Astrocyte (in vitro differentiated cells and primary cell): ENCODE measurements at regions not wholly inside any gene's neighbourhood (a gene's known extent, or its start where the extent isn't known, plus 50 kb on each side); places are given as distances from the start of the nearest gene placed in this dataset.
A peak's percentile ranks its signal among the peaks of the same experiment; 100 is the strongest.

ENCODE experiments used
- DNase-seq: peaks from one replicate; pipeline ENCODE4 v3.0.0-alpha.2; 2010; ENCODE audit warnings: low read depth
- FAIRE-seq: peaks from 2 replicates; lab custom pipeline; 2011; peaks lifted over from hg19 to GRCh38; lab: Jason Lieb, UNC
- H2AFZ ChIP-seq: 2 replicates; pipeline ENCODE4 v1.6.0; 2012; ENCODE audit warnings: low read depth, low read length, inconsistent platforms
- H3K27ac ChIP-seq: 2 replicates; pipeline ENCODE4 v1.5.1; 2011; ENCODE audit warnings: low read depth, low read length, inconsistent platforms
- H3K27me3 ChIP-seq: 2 replicates; pipeline ENCODE4 v1.6.0; 2011; ENCODE audit warnings: low read length, inconsistent platforms; ENCODE audit not compliant: insufficient read depth
- H3K36me3 ChIP-seq: 2 replicates; pipeline ENCODE4 v1.5.1; 2011; ENCODE audit warnings: low read length, inconsistent platforms; ENCODE audit not compliant: insufficient read depth
- H3K4me1 ChIP-seq: 2 replicates; pipeline ENCODE4 v1.5.1; 2011; ENCODE audit warnings: low read length, inconsistent platforms; ENCODE audit not compliant: insufficient read depth
- H3K4me2 ChIP-seq: 2 replicates; pipeline ENCODE4 v1.6.0; 2012; ENCODE audit warnings: low read length, inconsistent platforms
- H3K4me3 ChIP-seq: 2 replicates; pipeline ENCODE4 v1.5.1; 2011; ENCODE audit warnings: low read depth, mild to moderate bottlenecking, low read length, inconsistent platforms; ENCODE audit not compliant: insufficient read depth
- H3K79me2 ChIP-seq: 2 replicates; pipeline ENCODE4 v1.6.0; 2012; ENCODE audit warnings: mild to moderate bottlenecking, low read length, inconsistent platforms; ENCODE audit not compliant: insufficient read depth
- H3K9ac ChIP-seq: 2 replicates; pipeline ENCODE4 v1.6.0; 2012; ENCODE audit warnings: mild to moderate bottlenecking, low read length, inconsistent platforms
- H3K9me3 ChIP-seq: 2 replicates; pipeline ENCODE4 v1.5.1; 2012; ENCODE audit warnings: low read depth, mild to moderate bottlenecking, low read length, inconsistent platforms; ENCODE audit not compliant: insufficient read depth
- H4K20me1 ChIP-seq: 2 replicates; pipeline ENCODE4 v1.6.0; 2012; ENCODE audit warnings: low read length, inconsistent platforms; ENCODE audit not compliant: insufficient read depth
- H3K27ac Mint-ChIP-seq: one replicate; pipeline ENCODE4 v1.8.0; 2021; ENCODE audit warnings: mild to moderate bottlenecking, mixed read lengths; ENCODE audit not compliant: unreplicated experiment
- H3K27me3 Mint-ChIP-seq: one replicate; pipeline ENCODE4 v1.8.0; 2021; ENCODE audit warnings: low read depth, mixed read lengths; ENCODE audit not compliant: unreplicated experiment
- H3K36me3 Mint-ChIP-seq: one replicate; pipeline ENCODE4 v1.8.0; 2021; ENCODE audit warnings: low read depth, mixed read lengths; ENCODE audit not compliant: unreplicated experiment
- H3K4me1 Mint-ChIP-seq: one replicate; pipeline ENCODE4 v1.8.0; 2021; ENCODE audit warnings: low read depth, mixed read lengths; ENCODE audit not compliant: unreplicated experiment
- H3K4me3 Mint-ChIP-seq: one replicate; pipeline ENCODE4 v1.8.0; 2021; ENCODE audit warnings: mild to moderate bottlenecking, moderate library complexity, mixed read lengths; ENCODE audit not compliant: unreplicated experiment
- H3K9me3 Mint-ChIP-seq: one replicate; pipeline ENCODE4 v1.8.0; 2021; ENCODE audit warnings: mild to moderate bottlenecking, mixed read lengths; ENCODE audit not compliant: unreplicated experiment
- EZH2 ChIP-seq: IDR thresholded peaks from 2 replicates; pipeline ENCODE4 v1.6.1; 2012; ENCODE audit warnings: mild to moderate bottlenecking, low read length, inconsistent platforms; ENCODE audit not compliant: insufficient read depth
- TF ChIP-seq, protein P1 (sequence below): IDR thresholded peaks from 2 replicates; pipeline ENCODE4 v1.5.1; 2011; ENCODE audit warnings: low read depth, mild to moderate bottlenecking, inconsistent platforms, low read length, moderate library complexity; ENCODE audit not compliant: insufficient read depth

- Histone ChIP-seq H3K4me2 (no peak overlapping the region), H3K79me2 (no peaks in the 10 kb centered on the region), H3K4me1 (no peaks in the 10 kb centered on the region), H3K9ac (no peak overlapping the region), H3K27me3 (no peaks in the 10 kb centered on the region), H3K27ac (no peak overlapping the region), H3K36me3 (no peaks in the 10 kb centered on the region), H3K4me3 (no peak overlapping the region), H2AFZ (no peak overlapping the region), H3K9me3 (no peaks in the 10 kb centered on the region), H4K20me1 (no peaks in the 10 kb centered on the region)
- Mint-ChIP-seq H3K27me3 (no peaks in the 10 kb centered on the region), H3K9me3 (no peaks in the 10 kb centered on the region), H3K4me3 (no peak overlapping the region), H3K36me3 (no peaks in the 10 kb centered on the region), H3K4me1 (peaks cover 3% of the 10 kb centered on the region), H3K27ac (no peak overlapping the region)
- TF ChIP-seq, protein P1, sequence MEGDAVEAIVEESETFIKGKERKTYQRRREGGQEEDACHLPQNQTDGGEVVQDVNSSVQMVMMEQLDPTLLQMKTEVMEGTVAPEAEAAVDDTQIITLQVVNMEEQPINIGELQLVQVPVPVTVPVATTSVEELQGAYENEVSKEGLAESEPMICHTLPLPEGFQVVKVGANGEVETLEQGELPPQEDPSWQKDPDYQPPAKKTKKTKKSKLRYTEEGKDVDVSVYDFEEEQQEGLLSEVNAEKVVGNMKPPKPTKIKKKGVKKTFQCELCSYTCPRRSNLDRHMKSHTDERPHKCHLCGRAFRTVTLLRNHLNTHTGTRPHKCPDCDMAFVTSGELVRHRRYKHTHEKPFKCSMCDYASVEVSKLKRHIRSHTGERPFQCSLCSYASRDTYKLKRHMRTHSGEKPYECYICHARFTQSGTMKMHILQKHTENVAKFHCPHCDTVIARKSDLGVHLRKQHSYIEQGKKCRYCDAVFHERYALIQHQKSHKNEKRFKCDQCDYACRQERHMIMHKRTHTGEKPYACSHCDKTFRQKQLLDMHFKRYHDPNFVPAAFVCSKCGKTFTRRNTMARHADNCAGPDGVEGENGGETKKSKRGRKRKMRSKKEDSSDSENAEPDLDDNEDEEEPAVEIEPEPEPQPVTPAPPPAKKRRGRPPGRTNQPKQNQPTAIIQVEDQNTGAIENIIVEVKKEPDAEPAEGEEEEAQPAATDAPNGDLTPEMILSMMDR, result no peak
- no peak for TF ChIP-seq EZH2
- FAIRE-seq (no peak), DNase-seq (peak; percentile 57)
Observed at GRCh38 chr7:84668116-84668515, 473.5 kb upstream of the SEMA3A start.

DNA sequence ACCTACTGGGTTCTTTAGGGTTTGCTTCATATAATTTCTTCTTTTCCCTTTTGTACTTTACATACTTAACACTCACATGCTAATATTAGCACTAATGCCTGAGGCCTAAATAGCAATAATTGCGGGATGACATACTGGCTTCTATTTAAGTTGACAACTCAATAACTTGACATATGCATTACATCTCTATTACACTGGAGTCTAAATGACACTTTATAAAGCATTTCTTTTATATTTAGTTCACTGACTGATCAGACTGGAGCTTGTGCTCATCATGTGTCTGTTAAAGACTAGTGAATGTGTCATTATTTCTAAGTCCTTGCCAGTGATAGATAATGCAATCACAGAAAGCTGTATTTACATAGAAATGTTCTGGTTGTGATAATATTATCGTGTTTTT lies 472.1 kb upstream of the SEMA3A start:
- Histone ChIP-seq H3K4me3 (no peak overlapping the region), H3K4me2 (no peak overlapping the region), H2AFZ (no peak overlapping the region), H3K27ac (no peak overlapping the region), H3K27me3 (no peaks in the 10 kb centered on the region), H4K20me1 (no peaks in the 10 kb centered on the region), H3K79me2 (no peaks in the 10 kb centered on the region), H3K4me1 (no peaks in the 10 kb centered on the region), H3K9ac (no peak overlapping the region), H3K9me3 (no peaks in the 10 kb centered on the region), H3K36me3 (no peaks in the 10 kb centered on the region)
- H3K36me3 Mint-ChIP-seq, result no peaks in the 10 kb centered on the region
- H3K4me1 Mint-ChIP-seq, result peaks cover 3% of the 10 kb centered on the region
- no peak overlapping the region for H3K4me3 Mint-ChIP-seq
- peak; percentile 13 for FAIRE-seq
- H3K27me3 Mint-ChIP-seq, result no peaks in the 10 kb centered on the region
- no peak for DNase-seq
- no peaks in the 10 kb centered on the region for H3K9me3 Mint-ChIP-seq
- TF ChIP-seq, protein P1, result no peak
- TF ChIP-seq EZH2, result no peak
- H3K27ac Mint-ChIP-seq, result no peak overlapping the region

DNA sequence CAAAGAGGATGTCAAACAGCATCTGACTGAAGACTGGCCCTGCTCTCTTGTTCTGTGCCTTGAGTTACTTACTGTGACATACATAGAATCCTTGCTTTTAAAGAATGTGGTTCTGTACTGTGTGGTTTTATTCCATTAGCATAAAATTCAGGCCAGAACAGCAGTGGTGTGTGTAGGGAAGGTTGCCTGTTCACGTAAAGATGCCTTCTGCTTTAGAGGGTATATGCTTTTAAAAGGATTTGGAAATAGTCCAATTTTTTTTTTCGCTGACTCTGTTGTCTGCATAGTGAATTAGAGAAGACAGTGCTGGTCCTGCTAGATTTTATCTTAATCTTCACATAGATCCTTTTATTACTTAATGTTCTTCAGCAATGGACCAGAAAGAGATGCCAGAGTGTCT lies 470.8 kb upstream of the SEMA3A start:
- Mint-ChIP-seq H3K27me3 (no peaks in the 10 kb centered on the region), H3K4me1 (peaks cover 3% of the 10 kb centered on the region), H3K9me3 (no peaks in the 10 kb centered on the region), H3K4me3 (no peak overlapping the region), H3K36me3 (no peaks in the 10 kb centered on the region), H3K27ac (no peak overlapping the region)
- peak; percentile 5 for FAIRE-seq
- no peaks in the 10 kb centered on the region for H3K79me2 ChIP-seq
- H3K4me3 ChIP-seq, result no peak overlapping the region
- H3K4me1 ChIP-seq, result no peaks in the 10 kb centered on the region
- no peak for DNase-seq
- H3K4me2 ChIP-seq, result no peak overlapping the region
- TF ChIP-seq, protein P1, result no peak
- TF ChIP-seq EZH2, result no peak
- no peaks in the 10 kb centered on the region for H3K9me3 ChIP-seq
- H3K9ac ChIP-seq, result no peak overlapping the region
- H3K27ac ChIP-seq, result no peak overlapping the region
- H3K36me3 ChIP-seq, result no peaks in the 10 kb centered on the region
- no peaks in the 10 kb centered on the region for H3K27me3 ChIP-seq
- H4K20me1 ChIP-seq, result no peaks in the 10 kb centered on the region
- no peak overlapping the region for H2AFZ ChIP-seq
